HEK293 (cell line): ENCODE measurements at regions not wholly inside any gene's neighbourhood (a gene's known extent, or its start where the extent isn't known, plus 50 kb on each side); places are given as distances from the start of the nearest gene placed in this dataset.

Experiments
- KLF10 ChIP-seq: fragments of 450-650 bp; IDR thresholded peaks from 2 replicates; pipeline ENCODE4 v1.5.1; 2018; ENCODE audit warnings: missing biosample characterization, mild to moderate bottlenecking, missing genetic modification characterization
- YY1 ChIP-seq: fragments of 450-650 bp; formaldehyde crosslinking; IDR thresholded peaks from 2 replicates; pipeline ENCODE4 v1.5.1; 2018; ENCODE audit warnings: missing biosample characterization, missing genetic modification characterization
- ZNF114 ChIP-seq: fragments of 450-650 bp; formaldehyde crosslinking; IDR thresholded peaks from 2 replicates; pipeline ENCODE4 v1.5.0; 2017; ENCODE audit warnings: missing biosample characterization, missing genetic modification characterization
- ZNF600 ChIP-seq: fragments of 450-650 bp; formaldehyde crosslinking; IDR thresholded peaks from 2 replicates; pipeline ENCODE4 v1.5.1; 2016; ENCODE audit warnings: missing biosample characterization, missing genetic modification characterization
- ZNF707 ChIP-seq: fragments of 450-650 bp; formaldehyde crosslinking; IDR thresholded peaks from 2 replicates; pipeline ENCODE4 v1.5.1; 2016; ENCODE audit warnings: missing biosample characterization, missing genetic modification characterization
- TF ChIP-seq, protein P1 (sequence below): fragments of 450-650 bp; formaldehyde crosslinking; IDR thresholded peaks from 2 replicates; pipeline ENCODE4 v1.5.1; 2016; ENCODE audit warnings: missing biosample characterization, missing genetic modification characterization
- TF ChIP-seq, protein P2 (sequence below): fragments of 450-650 bp; formaldehyde crosslinking; IDR thresholded peaks from 2 replicates; pipeline ENCODE4 v1.5.1; 2016; ENCODE audit warnings: missing biosample characterization, missing genetic modification characterization
- TF ChIP-seq, protein P3 (sequence below): fragments of 450-650 bp; formaldehyde crosslinking; IDR thresholded peaks from 2 replicates; pipeline ENCODE4 v1.5.1; 2017; ENCODE audit warnings: missing biosample characterization, missing genetic modification characterization
- TF ChIP-seq, protein P4 (sequence below): fragments of 450-650 bp; formaldehyde crosslinking; IDR thresholded peaks from 2 replicates; pipeline ENCODE4 v1.5.1; 2016; ENCODE audit warnings: missing biosample characterization, missing genetic modification characterization
- TF ChIP-seq, protein P5 (sequence below): fragments of 450-650 bp; IDR thresholded peaks from 2 replicates; pipeline ENCODE4 v1.5.1; 2018; ENCODE audit warnings: missing biosample characterization, mild to moderate bottlenecking, missing genetic modification characterization

DNA sequence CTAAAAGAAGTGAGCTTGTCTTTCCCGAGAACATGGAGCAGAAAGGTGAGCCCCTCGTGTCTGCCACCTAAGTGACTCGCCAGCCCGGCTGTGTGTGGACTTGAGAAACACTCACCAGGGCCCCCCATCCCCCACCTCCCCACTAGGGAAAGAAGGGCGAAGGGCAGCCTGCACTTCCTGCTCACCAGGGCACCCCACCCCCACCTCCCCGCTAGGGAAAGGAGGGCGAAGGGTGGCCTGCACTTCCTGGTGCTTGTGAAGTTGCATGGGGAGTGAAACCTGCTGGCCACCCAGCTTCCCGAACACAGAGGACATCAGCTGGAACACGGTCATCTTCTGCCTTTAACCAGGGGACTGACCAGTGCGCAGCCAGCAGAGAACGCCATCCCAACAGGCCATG, 402.7 kb upstream of the SALL3 start:
- TF ChIP-seq ZNF600: no peak
- TF ChIP-seq, protein P1, sequence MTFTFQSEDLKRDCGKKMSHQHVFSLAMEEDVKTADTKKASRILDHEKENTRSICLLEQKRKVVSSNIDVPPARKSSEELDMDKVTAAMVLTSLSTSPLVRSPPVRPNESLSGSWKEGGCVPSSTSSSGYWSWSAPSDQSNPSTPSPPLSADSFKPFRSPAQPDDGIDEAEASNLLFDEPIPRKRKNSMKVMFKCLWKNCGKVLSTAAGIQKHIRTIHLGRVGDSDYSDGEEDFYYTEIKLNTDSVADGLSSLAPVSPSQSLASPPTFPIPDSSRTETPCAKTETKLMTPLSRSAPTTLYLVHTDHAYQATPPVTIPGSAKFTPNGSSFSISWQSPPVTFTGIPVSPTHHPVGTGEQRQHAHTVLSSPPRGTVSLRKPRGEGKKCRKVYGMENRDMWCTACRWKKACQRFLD (tag by site-specific recombination): no peak
- TF ChIP-seq, protein P2, sequence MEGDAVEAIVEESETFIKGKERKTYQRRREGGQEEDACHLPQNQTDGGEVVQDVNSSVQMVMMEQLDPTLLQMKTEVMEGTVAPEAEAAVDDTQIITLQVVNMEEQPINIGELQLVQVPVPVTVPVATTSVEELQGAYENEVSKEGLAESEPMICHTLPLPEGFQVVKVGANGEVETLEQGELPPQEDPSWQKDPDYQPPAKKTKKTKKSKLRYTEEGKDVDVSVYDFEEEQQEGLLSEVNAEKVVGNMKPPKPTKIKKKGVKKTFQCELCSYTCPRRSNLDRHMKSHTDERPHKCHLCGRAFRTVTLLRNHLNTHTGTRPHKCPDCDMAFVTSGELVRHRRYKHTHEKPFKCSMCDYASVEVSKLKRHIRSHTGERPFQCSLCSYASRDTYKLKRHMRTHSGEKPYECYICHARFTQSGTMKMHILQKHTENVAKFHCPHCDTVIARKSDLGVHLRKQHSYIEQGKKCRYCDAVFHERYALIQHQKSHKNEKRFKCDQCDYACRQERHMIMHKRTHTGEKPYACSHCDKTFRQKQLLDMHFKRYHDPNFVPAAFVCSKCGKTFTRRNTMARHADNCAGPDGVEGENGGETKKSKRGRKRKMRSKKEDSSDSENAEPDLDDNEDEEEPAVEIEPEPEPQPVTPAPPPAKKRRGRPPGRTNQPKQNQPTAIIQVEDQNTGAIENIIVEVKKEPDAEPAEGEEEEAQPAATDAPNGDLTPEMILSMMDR (tag by site-specific recombination): no peak
- TF ChIP-seq, protein P3, sequence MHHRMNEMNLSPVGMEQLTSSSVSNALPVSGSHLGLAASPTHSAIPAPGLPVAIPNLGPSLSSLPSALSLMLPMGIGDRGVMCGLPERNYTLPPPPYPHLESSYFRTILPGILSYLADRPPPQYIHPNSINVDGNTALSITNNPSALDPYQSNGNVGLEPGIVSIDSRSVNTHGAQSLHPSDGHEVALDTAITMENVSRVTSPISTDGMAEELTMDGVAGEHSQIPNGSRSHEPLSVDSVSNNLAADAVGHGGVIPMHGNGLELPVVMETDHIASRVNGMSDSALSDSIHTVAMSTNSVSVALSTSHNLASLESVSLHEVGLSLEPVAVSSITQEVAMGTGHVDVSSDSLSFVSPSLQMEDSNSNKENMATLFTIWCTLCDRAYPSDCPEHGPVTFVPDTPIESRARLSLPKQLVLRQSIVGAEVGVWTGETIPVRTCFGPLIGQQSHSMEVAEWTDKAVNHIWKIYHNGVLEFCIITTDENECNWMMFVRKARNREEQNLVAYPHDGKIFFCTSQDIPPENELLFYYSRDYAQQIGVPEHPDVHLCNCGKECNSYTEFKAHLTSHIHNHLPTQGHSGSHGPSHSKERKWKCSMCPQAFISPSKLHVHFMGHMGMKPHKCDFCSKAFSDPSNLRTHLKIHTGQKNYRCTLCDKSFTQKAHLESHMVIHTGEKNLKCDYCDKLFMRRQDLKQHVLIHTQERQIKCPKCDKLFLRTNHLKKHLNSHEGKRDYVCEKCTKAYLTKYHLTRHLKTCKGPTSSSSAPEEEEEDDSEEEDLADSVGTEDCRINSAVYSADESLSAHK (tag by site-specific recombination): no peak
- TF ChIP-seq, protein P4, sequence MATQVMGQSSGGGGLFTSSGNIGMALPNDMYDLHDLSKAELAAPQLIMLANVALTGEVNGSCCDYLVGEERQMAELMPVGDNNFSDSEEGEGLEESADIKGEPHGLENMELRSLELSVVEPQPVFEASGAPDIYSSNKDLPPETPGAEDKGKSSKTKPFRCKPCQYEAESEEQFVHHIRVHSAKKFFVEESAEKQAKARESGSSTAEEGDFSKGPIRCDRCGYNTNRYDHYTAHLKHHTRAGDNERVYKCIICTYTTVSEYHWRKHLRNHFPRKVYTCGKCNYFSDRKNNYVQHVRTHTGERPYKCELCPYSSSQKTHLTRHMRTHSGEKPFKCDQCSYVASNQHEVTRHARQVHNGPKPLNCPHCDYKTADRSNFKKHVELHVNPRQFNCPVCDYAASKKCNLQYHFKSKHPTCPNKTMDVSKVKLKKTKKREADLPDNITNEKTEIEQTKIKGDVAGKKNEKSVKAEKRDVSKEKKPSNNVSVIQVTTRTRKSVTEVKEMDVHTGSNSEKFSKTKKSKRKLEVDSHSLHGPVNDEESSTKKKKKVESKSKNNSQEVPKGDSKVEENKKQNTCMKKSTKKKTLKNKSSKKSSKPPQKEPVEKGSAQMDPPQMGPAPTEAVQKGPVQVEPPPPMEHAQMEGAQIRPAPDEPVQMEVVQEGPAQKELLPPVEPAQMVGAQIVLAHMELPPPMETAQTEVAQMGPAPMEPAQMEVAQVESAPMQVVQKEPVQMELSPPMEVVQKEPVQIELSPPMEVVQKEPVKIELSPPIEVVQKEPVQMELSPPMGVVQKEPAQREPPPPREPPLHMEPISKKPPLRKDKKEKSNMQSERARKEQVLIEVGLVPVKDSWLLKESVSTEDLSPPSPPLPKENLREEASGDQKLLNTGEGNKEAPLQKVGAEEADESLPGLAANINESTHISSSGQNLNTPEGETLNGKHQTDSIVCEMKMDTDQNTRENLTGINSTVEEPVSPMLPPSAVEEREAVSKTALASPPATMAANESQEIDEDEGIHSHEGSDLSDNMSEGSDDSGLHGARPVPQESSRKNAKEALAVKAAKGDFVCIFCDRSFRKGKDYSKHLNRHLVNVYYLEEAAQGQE (tag by site-specific recombination): no peak
- TF ChIP-seq ZNF114 (tag by site-specific recombination): no peak
- TF ChIP-seq KLF10 (tag by site-specific recombination): no peak
- TF ChIP-seq ZNF707 (tag by site-specific recombination): no peak
- TF ChIP-seq, protein P5, sequence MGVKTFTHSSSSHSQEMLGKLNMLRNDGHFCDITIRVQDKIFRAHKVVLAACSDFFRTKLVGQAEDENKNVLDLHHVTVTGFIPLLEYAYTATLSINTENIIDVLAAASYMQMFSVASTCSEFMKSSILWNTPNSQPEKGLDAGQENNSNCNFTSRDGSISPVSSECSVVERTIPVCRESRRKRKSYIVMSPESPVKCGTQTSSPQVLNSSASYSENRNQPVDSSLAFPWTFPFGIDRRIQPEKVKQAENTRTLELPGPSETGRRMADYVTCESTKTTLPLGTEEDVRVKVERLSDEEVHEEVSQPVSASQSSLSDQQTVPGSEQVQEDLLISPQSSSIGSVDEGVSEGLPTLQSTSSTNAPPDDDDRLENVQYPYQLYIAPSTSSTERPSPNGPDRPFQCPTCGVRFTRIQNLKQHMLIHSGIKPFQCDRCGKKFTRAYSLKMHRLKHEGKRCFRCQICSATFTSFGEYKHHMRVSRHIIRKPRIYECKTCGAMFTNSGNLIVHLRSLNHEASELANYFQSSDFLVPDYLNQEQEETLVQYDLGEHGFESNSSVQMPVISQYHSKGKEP: no peak
- no peak for TF ChIP-seq YY1
